GM12878 (cell line): ENCODE measurements at regions not wholly inside any gene's neighbourhood (a gene's known extent, or its start where the extent isn't known, plus 50 kb on each side); places are given as distances from the start of the nearest gene placed in this dataset.

ENCODE experiments used
- ATAC-seq: fragments of 200-7000 bp; cut with Tn5 transposase; 3 replicates; pipeline ENCODE4 v1.9.1; 2020; ENCODE audit warnings: mild to moderate bottlenecking, moderate library complexity
- BruUV-seq: library from RNA; stranded (reverse); fragments of 400-500 nt; replicated peaks from 2 replicates; lab custom pipeline; 2021; lab: Mats Ljungman, UMichigan
- CTCF ChIA-PET: fragments of 300-600 bp; sonication (Branson Sonifier 250); formaldehyde crosslinking; extraction: SDS; loops from one replicate; lab custom pipeline; 2021; ENCODE audit warnings: inconsistent platforms; lab: Yijun Ruan, JAX
- POLR2A ChIA-PET: fragments of 350-600 bp; formaldehyde crosslinking; extraction: SDS; loops from one replicate; lab custom pipeline; 2021; ENCODE audit warnings: inconsistent platforms; lab: Charles Lee
- RAD21 ChIA-PET: fragments of 300-600 bp; sonication (Branson Sonifier 250); formaldehyde crosslinking; loops from one replicate; lab custom pipeline; 2023; ENCODE audit warnings: antibody characterized with exemption; ENCODE audit not compliant: unreplicated experiment; lab: Charles Lee
- SMC1A ChIA-PET: fragments of 300-600 bp; sonication (Branson Sonifier 250); formaldehyde crosslinking; loops from one replicate; lab custom pipeline; 2023; ENCODE audit not compliant: unreplicated experiment, uncharacterized antibody; lab: Charles Lee
- DNase-seq: peaks from one replicate; pipeline ENCODE4 v3.0.0-alpha.2; 2011; ENCODE audit warnings: low read depth, low spot score
- FAIRE-seq: peaks from 3 replicates; lab custom pipeline; 2011; peaks lifted over from hg19 to GRCh38; lab: Jason Lieb, UNC
- H2AFZ ChIP-seq: 2 replicates; pipeline ENCODE4 v1.6.0; 2011; ENCODE audit warnings: low read depth, low read length, control low read depth; ENCODE audit not compliant: control insufficient read depth
- H3K27ac ChIP-seq: 2 replicates; pipeline ENCODE4 v1.5.1; 2011; ENCODE audit warnings: control low read depth; ENCODE audit not compliant: control insufficient read depth, insufficient read depth
- H3K27me3 ChIP-seq, 2 experiments: replicated peaks in 1 of 2; 2 replicates each; pipeline versions ENCODE4 v1.6.0 to v1.6.1; 2011; ENCODE audit warnings: low read length in 1 of 2; ENCODE audit not compliant: control insufficient read depth in 2 of 2, insufficient read depth in 2 of 2
- H3K36me3 ChIP-seq, 2 experiments: 2 replicates each; pipeline ENCODE4 v1.5.1; 2011; ENCODE audit warnings: low read length in 1 of 2; ENCODE audit not compliant: control insufficient read depth in 2 of 2, insufficient read depth in 2 of 2
- H3K4me1 ChIP-seq: 2 replicates; pipeline ENCODE4 v1.6.1; 2011; ENCODE audit warnings: mild to moderate bottlenecking, low read length, moderate library complexity, mixed read lengths; ENCODE audit not compliant: control insufficient read depth, insufficient read depth
- H3K4me2 ChIP-seq: 2 replicates; pipeline ENCODE4 v1.6.0; 2011; ENCODE audit warnings: control low read depth; ENCODE audit not compliant: control insufficient read depth, insufficient read depth
- H3K4me3 ChIP-seq: fragments of 200-600 bp; sonication (generic); 2 replicates; pipeline ENCODE4 v1.5.1; 2016
- H3K79me2 ChIP-seq: 2 replicates; pipeline ENCODE4 v1.6.0; 2011; ENCODE audit warnings: low read length; ENCODE audit not compliant: control insufficient read depth, insufficient read depth
- H3K9ac ChIP-seq: 2 replicates; pipeline ENCODE4 v1.8.0; 2011; ENCODE audit warnings: low read length, control low read depth, mixed read lengths; ENCODE audit not compliant: control insufficient read depth, insufficient read depth
- H3K9me3 ChIP-seq: replicated peaks from 3 replicates; pipeline ENCODE4 v1.5.1; 2011; ENCODE audit warnings: mild to moderate bottlenecking, low read length; ENCODE audit not compliant: control insufficient read depth, insufficient read depth
- H4K20me1 ChIP-seq: 2 replicates; pipeline ENCODE4 v1.6.0; 2011; ENCODE audit not compliant: control insufficient read depth, insufficient read depth
- DPF2 ChIP-seq: fragments of 450-650 bp; IDR thresholded peaks from 2 replicates; pipeline ENCODE4 v1.6.1; 2017; ENCODE audit warnings: mild to moderate bottlenecking
- EP300 ChIP-seq, 2 experiments: fragments of 150-350 bp in 1 of 2; IDR thresholded peaks; 2 replicates each; pipeline ENCODE4 v1.6.1; 2011 to 2012; ENCODE audit warnings: low read depth in 2 of 2, low read length in 2 of 2, borderline replicate concordance in 1 of 2, improper control_type of control experiment in 1 of 2, inconsistent platforms in 1 of 2; ENCODE audit not compliant: control insufficient read depth in 1 of 2
- IKZF1 ChIP-seq: fragments of 450-650 bp; conservative IDR thresholded peaks from 2 replicates; pipeline ENCODE4 v1.6.1; 2017; ENCODE audit warnings: antibody characterized with exemption, mild to moderate bottlenecking
- IKZF2 ChIP-seq, 2 experiments: fragments of 450-650 bp; IDR thresholded peaks; 2 replicates each; pipeline ENCODE4 v1.6.1; 2017; ENCODE audit warnings: mild to moderate bottlenecking in 2 of 2, moderate library complexity in 2 of 2
- IRF5 ChIP-seq: fragments of 450-650 bp; IDR thresholded peaks from 2 replicates; pipeline ENCODE4 v1.6.1; 2017; ENCODE audit warnings: borderline replicate concordance
- RELB ChIP-seq: fragments of 450-650 bp; IDR thresholded peaks from 2 replicates; pipeline ENCODE4 v1.6.1; 2017; ENCODE audit warnings: low read depth, mild to moderate bottlenecking, moderate library complexity
- ZNF384 ChIP-seq: IDR thresholded peaks from 2 replicates; pipeline ENCODE4 v1.6.1; 2012; ENCODE audit warnings: low read depth, mild to moderate bottlenecking, low read length, improper control_type of control experiment, borderline replicate concordance
- WGBS: methylation state at CpG from one replicate; pipeline ENCODE4 v1.1.6; 2016; ENCODE audit warnings: low lambda C conversion rate; ENCODE audit not compliant: insufficient replicate concordance, insufficient coverage; ENCODE audit errors: missing lambda C conversion rate; 5-methylcytosine and 5-hydroxymethylcytosine counted together
- in situ Hi-C: fragments of 300-500 bp; cut with MboI; formaldehyde crosslinking; loops from 9 replicates; pipeline ENCODE4 v1.14.3; 2018; ENCODE audit warnings: mixed read lengths
- intact Hi-C: fragments of 100-400 bp; cut with micrococcal nuclease; formaldehyde crosslinking; loops from one replicate; pipeline ENCODE4 v1.14.2; 2022; ENCODE audit not compliant: unreplicated experiment

- Histone ChIP-seq H3K27me3 (no peaks in the 10 kb centered on the region; a peak in 1 of 4 replicates), H3K9me3 (no peaks in the 10 kb centered on the region), H3K79me2 (no peaks in the 10 kb centered on the region), H3K9ac (no peak overlapping the region), H3K4me1 (peaks cover under 1% of the 10 kb centered on the region)
- ChIA-PET POLR2A (no interaction called here), CTCF (interaction anchor here (1.6 kb wide), 1 partner anchor 23 kb away, joined by 3 read pairs; no protein-coding TSS in a partner anchor)
- no TSS peak for BruUV-seq
- no peak for ATAC-seq
- WGBS, result 54% methylated on average over 2 of the region's 2 CpGs
- no peak for TF ChIP-seq ZNF384
- TF ChIP-seq IRF5, result no peak
- peak; percentile 46; the same call in 1 of the 2 replicates for TF ChIP-seq RELB
- TF ChIP-seq EP300 (IDR thresholded peaks at IDR 0.05; ENCODE audit: borderline replicate concordance in 1 of 2, control insufficient read depth in 1 of 2, low read depth in 2 of 2, low read length in 2 of 2), result no peak
- peak; percentile 76 for TF ChIP-seq IKZF1
- TF ChIP-seq DPF2, result peak; percentile 36; the same call in 1 of the 2 replicates
- peak; percentile 43 to 48; a peak in 2 of 4 replicates for TF ChIP-seq IKZF2 (IDR thresholded peaks at IDR 0.05)
- TF ChIP-seq, all 136 proteins: peak for 4
- in situ Hi-C loops, result no loop called here
- Histone ChIP-seq H3K27ac (no peak overlapping the region), H2AFZ (no peak overlapping the region), H4K20me1 (no peaks in the 10 kb centered on the region), H3K4me3 (no peak overlapping the region), H3K4me2 (no peak overlapping the region), H3K36me3 (no peaks in the 10 kb centered on the region)
- RAD21 ChIA-PET, result no interaction called here
- no peak for DNase-seq
- no peak for FAIRE-seq
- SMC1A ChIA-PET, result interaction anchor here (1.6 kb wide), 1 partner anchor 22 kb away, joined by 3 read pairs; no protein-coding TSS in a partner anchor
- intact Hi-C loops, result no loop called here
Measured at GRCh38 chr13:52926971-52927370, 78.5 kb upstream of the PCDH8 start.
